Left renal pelvis (tissue), 4 donors: ENCODE measurements at regions not wholly inside any gene's neighbourhood (a gene's known extent, or its start where the extent isn't known, plus 50 kb on each side); places are given as distances from the start of the nearest gene placed in this dataset.
"Not testable (repeated sequence)": the region's sequence is repeated elsewhere in the genome, so short reads cannot be mapped to it uniquely, and the experiment has no call there.

ENCODE experiments used
- DNase-seq, 4 donors: peaks; one replicate each; pipeline ENCODE4 v3.0.0-alpha.2; 2013; ENCODE audit warnings: low read depth in 4 of 4, low spot score in 3 of 4

- DNase-seq, result no peak
Observed at GRCh38 chr3:13197795-13198194, 124.6 kb upstream of the IQSEC1 start.

GRCh38 chr3:13197281-13197680 lies 124.1 kb upstream of the IQSEC1 start:
- no peak for DNase-seq

- no peak for DNase-seq
Observed at GRCh38 chr3:13195374-13195773, 122.1 kb upstream of the IQSEC1 start.

- no peak for DNase-seq
Observed at GRCh38 chr3:13194285-13195209, 121.3 kb upstream of the IQSEC1 start.

- no peak for DNase-seq
Observed at GRCh38 chr3:13193320-13194284, 120.4 kb upstream of the IQSEC1 start.

GRCh38 chr3:13192471-13193213 lies 119.4 kb upstream of the IQSEC1 start:
- no peak for DNase-seq

GRCh38 chr3:13191016-13191415 lies 117.8 kb upstream of the IQSEC1 start:
- DNase-seq, result no peak

GRCh38 chr3:13190378-13190765 lies 117.1 kb upstream of the IQSEC1 start:
- DNase-seq, result no peak

- DNase-seq, result peak in 2 of 4 donors; percentile 18 to 42
Observed at GRCh38 chr3:13189639-13190377, 116.6 kb upstream of the IQSEC1 start.

- DNase-seq, result no peak
Observed at GRCh38 chr3:13188975-13189374, 115.7 kb upstream of the IQSEC1 start.

GRCh38 chr3:13188181-13188779 lies 115.1 kb upstream of the IQSEC1 start:
- no peak for DNase-seq

- DNase-seq, result no peak
Observed at GRCh38 chr3:13187593-13187992, 114.4 kb upstream of the IQSEC1 start.

- no peak for DNase-seq
Observed at GRCh38 chr3:13186435-13186815, 113.2 kb upstream of the IQSEC1 start.

GRCh38 chr3:13185737-13186434 lies 112.7 kb upstream of the IQSEC1 start:
- DNase-seq, result no peak

GRCh38 chr3:13179582-13180210 lies 106.5 kb upstream of the IQSEC1 start:
- not testable (repeated sequence) for DNase-seq

- no peak for DNase-seq
Observed at GRCh38 chr3:13179181-13179580, 106.0 kb upstream of the IQSEC1 start.

GRCh38 chr3:13178107-13178506 lies 104.9 kb upstream of the IQSEC1 start:
- no peak for DNase-seq

GRCh38 chr3:13177641-13178040 lies 104.4 kb upstream of the IQSEC1 start:
- no peak for DNase-seq

- DNase-seq, result no peak
Observed at GRCh38 chr3:13177236-13177635, 104.0 kb upstream of the IQSEC1 start.
